GM23338 (cell line): ENCODE measurements at regions not wholly inside any gene's neighbourhood (a gene's known extent, or its start where the extent isn't known, plus 50 kb on each side); places are given as distances from the start of the nearest gene placed in this dataset.

Source experiments
- ATAC-seq: fragments of 200-7000 bp; cut with Tn5 transposase; 3 replicates; pipeline ENCODE4 v1.9.1; 2020
- DNase-seq: peaks from one replicate; pipeline ENCODE4 v3.0.0-alpha.2; 2015; ENCODE audit warnings: low spot score
- H2AFZ ChIP-seq: fragments of 200-600 bp; sonication (generic); 2 replicates; pipeline ENCODE4 v1.8.0; 2016; ENCODE audit warnings: antibody characterized with exemption, mild to moderate bottlenecking, moderate library complexity
- H3F3A ChIP-seq: fragments of 200-600 bp; sonication (generic); replicated peaks from 2 replicates; pipeline ENCODE4 v1.8.0; 2017; ENCODE audit warnings: antibody characterized with exemption, mixed run types, low read depth
- H3K27ac ChIP-seq: fragments of 200-600 bp; sonication (generic); 2 replicates; pipeline ENCODE4 v1.6.1; 2016; ENCODE audit warnings: low read depth
- H3K27me3 ChIP-seq: fragments of 200-600 bp; sonication (generic); 2 replicates; pipeline ENCODE4 v1.8.0; 2016; ENCODE audit warnings: mild to moderate bottlenecking, mixed run types, moderate library complexity; ENCODE audit not compliant: insufficient read depth
- H3K36me3 ChIP-seq: fragments of 200-600 bp; sonication (generic); 2 replicates; pipeline ENCODE4 v1.8.0; 2016; ENCODE audit warnings: mild to moderate bottlenecking; ENCODE audit not compliant: insufficient read depth
- H3K4me1 ChIP-seq: fragments of 200-600 bp; sonication (generic); 2 replicates; pipeline ENCODE4 v1.8.0; 2016; ENCODE audit warnings: mild to moderate bottlenecking, moderate library complexity; ENCODE audit not compliant: insufficient read depth
- H3K4me2 ChIP-seq: fragments of 200-600 bp; sonication (generic); 2 replicates; pipeline ENCODE4 v1.7.1; 2017; ENCODE audit warnings: mixed run types
- H3K4me3 ChIP-seq: fragments of 200-600 bp; sonication (generic); 2 replicates; pipeline ENCODE4 v1.6.1; 2016; ENCODE audit warnings: mixed run types
- H3K79me2 ChIP-seq: fragments of 200-600 bp; sonication (generic); replicated peaks from 2 replicates; pipeline ENCODE4 v1.8.0; 2017; ENCODE audit warnings: mild to moderate bottlenecking; ENCODE audit not compliant: insufficient read depth
- H3K9me2 ChIP-seq: fragments of 200-600 bp; sonication (generic); 2 replicates; pipeline ENCODE4 v1.8.0; 2017; ENCODE audit not compliant: insufficient read depth
- H4K20me1 ChIP-seq: fragments of 200-600 bp; sonication (generic); replicated peaks from 2 replicates; pipeline ENCODE4 v1.8.0; 2017; ENCODE audit warnings: mild to moderate bottlenecking; ENCODE audit not compliant: insufficient read depth
- H3K27ac Mint-ChIP-seq: 2 replicates; pipeline ENCODE4 v1.8.0; 2020; ENCODE audit warnings: inconsistent platforms, mild to moderate bottlenecking, moderate library complexity, mixed read lengths
- H3K27me3 Mint-ChIP-seq: 3 replicates; pipeline ENCODE4 v1.8.0; 2022; ENCODE audit warnings: low read depth, mild to moderate bottlenecking, moderate library complexity, mixed read lengths, inconsistent platforms; ENCODE audit not compliant: insufficient read depth, poor library complexity
- H3K36me3 Mint-ChIP-seq: 3 replicates; pipeline ENCODE4 v1.8.0; 2021; ENCODE audit warnings: low read depth, mild to moderate bottlenecking, inconsistent platforms, moderate library complexity, mixed read lengths
- H3K4me1 Mint-ChIP-seq: 3 replicates; pipeline ENCODE4 v1.8.0; 2020; ENCODE audit warnings: mild to moderate bottlenecking, inconsistent platforms, mixed read lengths
- H3K4me3 Mint-ChIP-seq: 3 replicates; pipeline ENCODE4 v1.8.0; 2021; ENCODE audit warnings: moderate library complexity, mild to moderate bottlenecking, inconsistent platforms, mixed read lengths
- H3K9me3 Mint-ChIP-seq: 3 replicates; pipeline ENCODE4 v1.8.0; 2020; ENCODE audit warnings: moderate library complexity, mild to moderate bottlenecking, inconsistent platforms, mixed read lengths
- EZH2 ChIP-seq: fragments of 200-600 bp; sonication (generic); IDR thresholded peaks from one replicate; pipeline ENCODE4 v1.8.0; 2017; ENCODE audit warnings: antibody characterized with exemption, mild to moderate bottlenecking, low read depth; ENCODE audit not compliant: unreplicated experiment
- EZH2phosphoT487 ChIP-seq: fragments of 200-600 bp; sonication (generic); IDR thresholded peaks from one replicate; pipeline ENCODE4 v1.8.1; 2018; ENCODE audit warnings: antibody characterized with exemption; ENCODE audit not compliant: unreplicated experiment
- JUNB ChIP-seq: IDR thresholded peaks from one replicate; pipeline ENCODE4 v1.6.1; 2016; ENCODE audit warnings: antibody characterized with exemption; ENCODE audit not compliant: unreplicated experiment
- NANOG ChIP-seq: IDR thresholded peaks from 2 replicates; pipeline ENCODE4 v1.6.1; 2016; ENCODE audit warnings: antibody characterized with exemption, borderline replicate concordance
- POLR2AphosphoS5 ChIP-seq: IDR thresholded peaks from 2 replicates; pipeline ENCODE4 v1.6.1; 2016; ENCODE audit warnings: antibody characterized with exemption, low read depth
- REST ChIP-seq: IDR thresholded peaks from one replicate; pipeline ENCODE4 v1.6.1; 2018; ENCODE audit warnings: antibody characterized with exemption; ENCODE audit not compliant: unreplicated experiment
- STAT1 ChIP-seq: IDR thresholded peaks from one replicate; pipeline ENCODE4 v1.6.1; 2016; ENCODE audit warnings: antibody characterized with exemption; ENCODE audit not compliant: unreplicated experiment
- ZNF114 ChIP-seq: fragments of 250-450 bp; sonication (Bioruptor Pico); IDR thresholded peaks from 2 replicates; pipeline ENCODE4 v1.5.0; 2020; ENCODE audit warnings: mild to moderate bottlenecking, moderate library complexity
- ZNF331 ChIP-seq: fragments of 250-450 bp; sonication (Bioruptor Pico); IDR thresholded peaks from 2 replicates; pipeline ENCODE4 v1.5.0; 2020; ENCODE audit warnings: low read depth, mild to moderate bottlenecking, moderate library complexity
- TF ChIP-seq, protein P1 (sequence below), 2 experiments: fragments of 200-600 bp in 1 of 2; sonication (generic) in 1 of 2; conservative IDR thresholded peaks; 2 replicates each; pipeline versions ENCODE4 v1.5.1 to v1.6.1; 2016 to 2017; ENCODE audit warnings: antibody characterized with exemption in 2 of 2, low read depth in 2 of 2, mild to moderate bottlenecking in 2 of 2, moderate library complexity in 1 of 2
- TF ChIP-seq, protein P2 (sequence below): IDR thresholded peaks from 2 replicates; pipeline ENCODE4 v1.6.1; 2016; ENCODE audit warnings: antibody characterized with exemption
- TF ChIP-seq, protein P3 (sequence below): fragments of 250-450 bp; sonication (Bioruptor Pico); IDR thresholded peaks from 2 replicates; pipeline ENCODE4 v1.5.0; 2020; ENCODE audit warnings: mild to moderate bottlenecking, moderate library complexity

GRCh38 chrX:39809331-39809730, 288.4 kb downstream of the BCOR start (continued):
- TF ChIP-seq, protein P1, sequence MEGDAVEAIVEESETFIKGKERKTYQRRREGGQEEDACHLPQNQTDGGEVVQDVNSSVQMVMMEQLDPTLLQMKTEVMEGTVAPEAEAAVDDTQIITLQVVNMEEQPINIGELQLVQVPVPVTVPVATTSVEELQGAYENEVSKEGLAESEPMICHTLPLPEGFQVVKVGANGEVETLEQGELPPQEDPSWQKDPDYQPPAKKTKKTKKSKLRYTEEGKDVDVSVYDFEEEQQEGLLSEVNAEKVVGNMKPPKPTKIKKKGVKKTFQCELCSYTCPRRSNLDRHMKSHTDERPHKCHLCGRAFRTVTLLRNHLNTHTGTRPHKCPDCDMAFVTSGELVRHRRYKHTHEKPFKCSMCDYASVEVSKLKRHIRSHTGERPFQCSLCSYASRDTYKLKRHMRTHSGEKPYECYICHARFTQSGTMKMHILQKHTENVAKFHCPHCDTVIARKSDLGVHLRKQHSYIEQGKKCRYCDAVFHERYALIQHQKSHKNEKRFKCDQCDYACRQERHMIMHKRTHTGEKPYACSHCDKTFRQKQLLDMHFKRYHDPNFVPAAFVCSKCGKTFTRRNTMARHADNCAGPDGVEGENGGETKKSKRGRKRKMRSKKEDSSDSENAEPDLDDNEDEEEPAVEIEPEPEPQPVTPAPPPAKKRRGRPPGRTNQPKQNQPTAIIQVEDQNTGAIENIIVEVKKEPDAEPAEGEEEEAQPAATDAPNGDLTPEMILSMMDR (conservative IDR thresholded peaks at IDR 0.05; ENCODE audit: low read depth in 2 of 2), result no peak
- TF ChIP-seq ZNF331 (no peak), NANOG (no peak)
- TF ChIP-seq, protein P2, sequence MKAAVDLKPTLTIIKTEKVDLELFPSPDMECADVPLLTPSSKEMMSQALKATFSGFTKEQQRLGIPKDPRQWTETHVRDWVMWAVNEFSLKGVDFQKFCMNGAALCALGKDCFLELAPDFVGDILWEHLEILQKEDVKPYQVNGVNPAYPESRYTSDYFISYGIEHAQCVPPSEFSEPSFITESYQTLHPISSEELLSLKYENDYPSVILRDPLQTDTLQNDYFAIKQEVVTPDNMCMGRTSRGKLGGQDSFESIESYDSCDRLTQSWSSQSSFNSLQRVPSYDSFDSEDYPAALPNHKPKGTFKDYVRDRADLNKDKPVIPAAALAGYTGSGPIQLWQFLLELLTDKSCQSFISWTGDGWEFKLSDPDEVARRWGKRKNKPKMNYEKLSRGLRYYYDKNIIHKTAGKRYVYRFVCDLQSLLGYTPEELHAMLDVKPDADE, result no peak

DNA sequence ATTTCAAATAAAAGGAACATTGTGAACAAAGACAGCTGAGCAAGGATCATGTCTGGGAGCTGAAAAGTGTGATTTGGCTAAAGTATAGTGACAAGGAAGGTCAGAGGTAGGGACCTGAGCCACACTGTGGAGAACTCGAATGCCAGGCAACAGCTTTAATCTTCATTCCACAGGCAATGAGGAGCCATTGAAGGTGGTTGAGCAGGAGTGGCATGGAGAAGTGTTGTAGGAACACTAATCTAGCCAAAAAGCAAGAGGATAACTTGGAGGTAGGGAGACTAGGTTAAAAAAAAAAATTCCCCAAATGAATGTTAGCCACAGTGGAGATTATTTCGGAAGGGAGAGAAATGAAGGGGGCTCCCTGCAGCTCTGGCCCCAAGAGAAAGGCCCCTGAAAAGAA, 286.9 kb downstream of the BCOR start:
- Histone ChIP-seq H3K4me2 (no peak overlapping the region), H3K9me2 (no peaks in the 10 kb centered on the region), H3K36me3 (no peaks in the 10 kb centered on the region), H3K79me2 (no peaks in the 10 kb centered on the region), H4K20me1 (no peaks in the 10 kb centered on the region), H2AFZ (no peak overlapping the region), H3K4me3 (no peak overlapping the region), H3F3A (no peaks in the 10 kb centered on the region), H3K27ac (no peak overlapping the region), H3K27me3 (no peaks in the 10 kb centered on the region), H3K4me1 (peaks cover 14% of the 10 kb centered on the region; the same call in 1 of the 2 replicates)
- H3K9me3 Mint-ChIP-seq, result no peaks in the 10 kb centered on the region
- peaks cover 32% of the 10 kb centered on the region for H3K4me1 Mint-ChIP-seq
- DNase-seq (no peak), ATAC-seq (no peak)
- no peaks in the 10 kb centered on the region; the same call in 2 of the 3 replicates for H3K36me3 Mint-ChIP-seq
- H3K27me3 Mint-ChIP-seq, result peaks cover under 1% of the 10 kb centered on the region
- no peak overlapping the region for H3K27ac Mint-ChIP-seq
- no peak for TF ChIP-seq STAT1
- TF ChIP-seq EZH2, result no peak
- no peak for TF ChIP-seq JUNB
- no peak for TF ChIP-seq NANOG
- TF ChIP-seq ZNF114, result no peak
- TF ChIP-seq REST, result no peak
- TF ChIP-seq POLR2AphosphoS5, result no peak
- TF ChIP-seq ZNF331, result no peak
- no peak for TF ChIP-seq EZH2phosphoT487
- TF ChIP-seq, protein P3, sequence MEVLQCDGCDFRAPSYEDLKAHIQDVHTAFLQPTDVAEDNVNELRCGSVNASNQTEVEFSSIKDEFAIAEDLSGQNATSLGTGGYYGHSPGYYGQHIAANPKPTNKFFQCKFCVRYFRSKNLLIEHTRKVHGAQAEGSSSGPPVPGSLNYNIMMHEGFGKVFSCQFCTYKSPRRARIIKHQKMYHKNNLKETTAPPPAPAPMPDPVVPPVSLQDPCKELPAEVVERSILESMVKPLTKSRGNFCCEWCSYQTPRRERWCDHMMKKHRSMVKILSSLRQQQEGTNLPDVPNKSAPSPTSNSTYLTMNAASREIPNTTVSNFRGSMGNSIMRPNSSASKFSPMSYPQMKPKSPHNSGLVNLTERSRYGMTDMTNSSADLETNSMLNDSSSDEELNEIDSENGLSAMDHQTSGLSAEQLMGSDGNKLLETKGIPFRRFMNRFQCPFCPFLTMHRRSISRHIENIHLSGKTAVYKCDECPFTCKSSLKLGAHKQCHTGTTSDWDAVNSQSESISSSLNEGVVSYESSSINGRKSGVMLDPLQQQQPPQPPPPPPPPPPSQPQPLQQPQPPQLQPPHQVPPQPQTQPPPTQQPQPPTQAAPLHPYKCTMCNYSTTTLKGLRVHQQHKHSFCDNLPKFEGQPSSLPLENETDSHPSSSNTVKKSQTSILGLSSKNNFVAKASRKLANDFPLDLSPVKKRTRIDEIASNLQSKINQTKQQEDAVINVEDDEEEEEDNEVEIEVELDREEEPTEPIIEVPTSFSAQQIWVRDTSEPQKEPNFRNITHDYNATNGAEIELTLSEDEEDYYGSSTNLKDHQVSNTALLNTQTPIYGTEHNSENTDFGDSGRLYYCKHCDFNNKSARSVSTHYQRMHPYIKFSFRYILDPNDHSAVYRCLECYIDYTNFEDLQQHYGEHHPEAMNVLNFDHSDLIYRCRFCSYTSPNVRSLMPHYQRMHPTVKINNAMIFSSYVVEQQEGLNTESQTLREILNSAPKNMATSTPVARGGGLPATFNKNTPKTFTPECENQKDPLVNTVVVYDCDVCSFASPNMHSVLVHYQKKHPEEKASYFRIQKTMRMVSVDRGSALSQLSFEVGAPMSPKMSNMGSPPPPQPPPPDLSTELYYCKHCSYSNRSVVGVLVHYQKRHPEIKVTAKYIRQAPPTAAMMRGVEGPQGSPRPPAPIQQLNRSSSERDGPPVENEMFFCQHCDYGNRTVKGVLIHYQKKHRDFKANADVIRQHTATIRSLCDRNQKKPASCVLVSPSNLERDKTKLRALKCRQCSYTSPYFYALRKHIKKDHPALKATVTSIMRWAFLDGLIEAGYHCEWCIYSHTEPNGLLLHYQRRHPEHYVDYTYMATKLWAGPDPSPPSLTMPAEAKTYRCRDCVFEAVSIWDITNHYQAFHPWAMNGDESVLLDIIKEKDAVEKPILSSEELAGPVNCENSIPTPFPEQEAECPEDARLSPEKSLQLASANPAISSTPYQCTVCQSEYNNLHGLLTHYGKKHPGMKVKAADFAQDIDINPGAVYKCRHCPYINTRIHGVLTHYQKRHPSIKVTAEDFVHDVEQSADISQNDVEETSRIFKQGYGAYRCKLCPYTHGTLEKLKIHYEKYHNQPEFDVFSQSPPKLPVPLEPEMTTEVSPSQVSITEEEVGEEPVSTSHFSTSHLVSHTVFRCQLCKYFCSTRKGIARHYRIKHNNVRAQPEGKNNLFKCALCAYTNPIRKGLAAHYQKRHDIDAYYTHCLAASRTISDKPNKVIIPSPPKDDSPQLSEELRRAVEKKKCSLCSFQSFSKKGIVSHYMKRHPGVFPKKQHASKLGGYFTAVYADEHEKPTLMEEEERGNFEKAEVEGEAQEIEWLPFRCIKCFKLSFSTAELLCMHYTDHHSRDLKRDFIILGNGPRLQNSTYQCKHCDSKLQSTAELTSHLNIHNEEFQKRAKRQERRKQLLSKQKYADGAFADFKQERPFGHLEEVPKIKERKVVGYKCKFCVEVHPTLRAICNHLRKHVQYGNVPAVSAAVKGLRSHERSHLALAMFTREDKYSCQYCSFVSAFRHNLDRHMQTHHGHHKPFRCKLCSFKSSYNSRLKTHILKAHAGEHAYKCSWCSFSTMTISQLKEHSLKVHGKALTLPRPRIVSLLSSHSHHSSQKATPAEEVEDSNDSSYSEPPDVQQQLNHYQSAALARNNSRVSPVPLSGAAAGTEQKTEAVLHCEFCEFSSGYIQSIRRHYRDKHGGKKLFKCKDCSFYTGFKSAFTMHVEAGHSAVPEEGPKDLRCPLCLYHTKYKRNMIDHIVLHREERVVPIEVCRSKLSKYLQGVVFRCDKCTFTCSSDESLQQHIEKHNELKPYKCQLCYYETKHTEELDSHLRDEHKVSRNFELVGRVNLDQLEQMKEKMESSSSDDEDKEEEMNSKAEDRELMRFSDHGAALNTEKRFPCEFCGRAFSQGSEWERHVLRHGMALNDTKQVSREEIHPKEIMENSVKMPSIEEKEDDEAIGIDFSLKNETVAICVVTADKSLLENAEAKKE (CRISPR knock-in tag), result no peak
- no peak overlapping the region for H3K4me3 Mint-ChIP-seq
